ENCODE measurements at regions not wholly inside any gene's neighbourhood (a gene's known extent, or its start where the extent isn't known, plus 50 kb on each side); places are given as distances from the start of the nearest gene placed in this dataset.

- Mint-ChIP-seq H3K36me3 (ENCODE audit: low read depth) (peaks cover 1% of the 10 kb centered on the region), H3K27ac (no peak overlapping the region), H3K4me3 (no peak overlapping the region), H3K9me3 (peaks cover 7% of the 10 kb centered on the region), H3K27me3 (no peaks in the 10 kb centered on the region), H3K4me1 (ENCODE audit: low read depth) (peaks cover 21% of the 10 kb centered on the region)
- ATAC-seq (no peak), DNase-seq (no peak)
- ChIA-PET POLR2A (no interaction called here), CTCF (interaction anchor here (0.7 to 1.4 kb wide), 3 partner anchors 9 to 51 kb away, joined by 3 to 5 read pairs (median 3); no protein-coding TSS in a partner anchor)
- intact Hi-C loops (cut with micrococcal nuclease), result no loop called here
- TF ChIP-seq CTCF (IDR thresholded peaks at IDR 0.05), result no peak
Observed at GRCh38 chr11:128209138-128209435, 378.3 kb downstream of the ETS1 start.

- no peak overlapping the region for H3K4me3 Mint-ChIP-seq
- peaks cover 21% of the 10 kb centered on the region for H3K4me1 Mint-ChIP-seq (ENCODE audit: low read depth)
- intact Hi-C loops (cut with micrococcal nuclease), result no loop called here
- no peak overlapping the region for H3K27ac Mint-ChIP-seq
- no peaks in the 10 kb centered on the region for H3K27me3 Mint-ChIP-seq
- H3K9me3 Mint-ChIP-seq, result peaks cover 5% of the 10 kb centered on the region
- peak; percentile 21 for DNase-seq
- peak; percentile 49 for ATAC-seq
- ChIA-PET POLR2A (no interaction called here), CTCF (interaction anchor here (0.5 to 1.3 kb wide), 4 partner anchors 10 to 198 kb away, joined by 3 to 4 read pairs (median 3); no protein-coding TSS in a partner anchor)
- TF ChIP-seq CTCF (IDR thresholded peaks at IDR 0.05), result no peak
- peaks cover 1% of the 10 kb centered on the region for H3K36me3 Mint-ChIP-seq (ENCODE audit: low read depth)
Observed at GRCh38 chr11:128208329-128209137, 378.8 kb downstream of the ETS1 start.

- Mint-ChIP-seq H3K4me3 (no peak overlapping the region), H3K27ac (peak overlapping the region; percentile 8), H3K4me1 (ENCODE audit: low read depth) (peaks cover 21% of the 10 kb centered on the region), H3K36me3 (ENCODE audit: low read depth) (peaks cover 1% of the 10 kb centered on the region), H3K9me3 (peaks cover 5% of the 10 kb centered on the region), H3K27me3 (no peaks in the 10 kb centered on the region)
- ATAC-seq, result no peak
- intact Hi-C loops (cut with micrococcal nuclease), result no loop called here
- DNase-seq, result no peak
- ChIA-PET POLR2A (no interaction called here), CTCF (interaction anchor here (0.5 to 1.3 kb wide), 3 partner anchors 36 to 198 kb away, joined by 3 to 4 read pairs (median 3); no protein-coding TSS in a partner anchor)
- no peak for TF ChIP-seq CTCF (IDR thresholded peaks at IDR 0.05)
Observed at GRCh38 chr11:128207861-128208321, 379.5 kb downstream of the ETS1 start.

- Mint-ChIP-seq H3K4me3 (no peak overlapping the region), H3K36me3 (ENCODE audit: low read depth) (peaks cover 1% of the 10 kb centered on the region), H3K9me3 (peaks cover 5% of the 10 kb centered on the region), H3K27me3 (no peaks in the 10 kb centered on the region), H3K4me1 (ENCODE audit: low read depth) (peaks cover 26% of the 10 kb centered on the region), H3K27ac (no peak overlapping the region)
- ATAC-seq (no peak), DNase-seq (no peak)
- TF ChIP-seq CTCF (IDR thresholded peaks at IDR 0.05), result no peak
- ChIA-PET POLR2A (no interaction called here), CTCF (interaction anchor here (0.8 kb wide), 1 partner anchor 426 kb away, joined by 3 read pairs; no protein-coding TSS in a partner anchor)
- intact Hi-C loops (cut with micrococcal nuclease), result no loop called here
Observed at GRCh38 chr11:128206461-128206860, 380.9 kb downstream of the ETS1 start.

- ATAC-seq (no peak), DNase-seq (peak; percentile 35)
- intact Hi-C loops (cut with micrococcal nuclease), result no loop called here
- no peak for TF ChIP-seq CTCF (IDR thresholded peaks at IDR 0.05)
- ChIA-PET CTCF (no interaction called here), POLR2A (no interaction called here)
- no peaks in the 10 kb centered on the region for H3K27me3 Mint-ChIP-seq
- no peak overlapping the region for H3K4me3 Mint-ChIP-seq
- peaks cover 1% of the 10 kb centered on the region for H3K36me3 Mint-ChIP-seq (ENCODE audit: low read depth)
- peaks cover 28% of the 10 kb centered on the region for H3K4me1 Mint-ChIP-seq (ENCODE audit: low read depth)
- H3K9me3 Mint-ChIP-seq, result peaks cover 5% of the 10 kb centered on the region
- H3K27ac Mint-ChIP-seq, result no peak overlapping the region
Observed at GRCh38 chr11:128205796-128206195, 381.6 kb downstream of the ETS1 start.
